G401 (cell line): ENCODE measurements at regions not wholly inside any gene's neighbourhood (a gene's known extent, or its start where the extent isn't known, plus 50 kb on each side); places are given as distances from the start of the nearest gene placed in this dataset.
"Not testable (repeated sequence)": the region's sequence is repeated elsewhere in the genome, so short reads cannot be mapped to it uniquely, and the experiment has no call there.

Source experiments
- DNase-seq: peaks from one replicate; pipeline ENCODE4 v3.0.0-alpha.2; 2015; ENCODE audit warnings: low spot score
- in situ Hi-C: cut with HindIII; loops from 2 replicates; pipeline ENCODE4 v1.10.0; 2016; ENCODE audit warnings: low sequenced_read_pairs, mixed read lengths

- in situ Hi-C loops, DNase-seq: not testable (repeated sequence)
These were observed 64.5 kb upstream of the HTR1E start for GRCh38 chr6:86872810-86873209.

GRCh38 chr6:86871681-86872080 is 65.6 kb upstream of the HTR1E start:
- DNase-seq = no peak
- in situ Hi-C loops = no loop called here

GRCh38 chr6:86869500-86869899 is 67.8 kb upstream of the HTR1E start:
- DNase-seq = no peak
- in situ Hi-C loops = no loop called here

GRCh38 chr6:86859513-86859912 is 77.8 kb upstream of the HTR1E start:
- DNase-seq = no peak
- in situ Hi-C loops = no loop called here

- in situ Hi-C loops = no loop called here
- DNase-seq = no peak
These were observed 78.4 kb upstream of the HTR1E start for GRCh38 chr6:86858970-86859369.

GRCh38 chr6:86857783-86858182 is 79.5 kb upstream of the HTR1E start:
- DNase-seq = no peak
- in situ Hi-C loops = no loop called here

- in situ Hi-C loops = no loop called here
- DNase-seq = peak; percentile 72
These were observed 80.3 kb upstream of the HTR1E start for GRCh38 chr6:86856937-86857563.

- in situ Hi-C loops = no loop called here
- DNase-seq = peak; percentile 9
These were observed 80.9 kb upstream of the HTR1E start for GRCh38 chr6:86856379-86856778.

- DNase-seq = no peak
- in situ Hi-C loops = no loop called here
These were observed 88.3 kb upstream of the HTR1E start for GRCh38 chr6:86848986-86849385.

GRCh38 chr6:86832686-86833085 is 104.6 kb upstream of the HTR1E start:
- DNase-seq = no peak
- in situ Hi-C loops = no loop called here

GRCh38 chr6:86825436-86825835 is 111.9 kb upstream of the HTR1E start:
- in situ Hi-C loops = no loop called here
- DNase-seq = no peak

- in situ Hi-C loops = no loop called here
- no peak for DNase-seq
These were observed 114.6 kb upstream of the HTR1E start for GRCh38 chr6:86822747-86823146.

- in situ Hi-C loops = no loop called here
- DNase-seq = no peak
These were observed 116.6 kb upstream of the HTR1E start for GRCh38 chr6:86820750-86821149.

GRCh38 chr6:86793649-86794048 is 143.7 kb upstream of the HTR1E start:
- in situ Hi-C loops = no loop called here
- DNase-seq = no peak

- no peak for DNase-seq
- in situ Hi-C loops = no loop called here
These were observed 145.9 kb upstream of the HTR1E start for GRCh38 chr6:86791476-86791875.

GRCh38 chr6:86789779-86790411 is 147.4 kb upstream of the HTR1E start:
- no peak for DNase-seq
- in situ Hi-C loops = no loop called here

- in situ Hi-C loops = no loop called here
- DNase-seq = no peak
These were observed 155.0 kb upstream of the HTR1E start for GRCh38 chr6:86782328-86782727.

GRCh38 chr6:86780923-86781322 is 156.4 kb upstream of the HTR1E start:
- DNase-seq = no peak
- in situ Hi-C loops = no loop called here

- in situ Hi-C loops = no loop called here
These were observed 161.4 kb upstream of the HTR1E start for GRCh38 chr6:86775893-86776292.

GRCh38 chr6:86765211-86765610 is 172.1 kb upstream of the HTR1E start:
- no peak for DNase-seq
- in situ Hi-C loops = no loop called here

More at GRCh38 chr6:86775893-86776292, 161.4 kb upstream of the HTR1E start:
- DNase-seq = no peak

- DNase-seq, in situ Hi-C loops: not testable (repeated sequence)
These were observed 177.4 kb upstream of the HTR1E start for GRCh38 chr6:86759953-86760352.
